Mucosa of descending colon (tissue), 3 donors: ENCODE measurements at regions not wholly inside any gene's neighbourhood (a gene's known extent, or its start where the extent isn't known, plus 50 kb on each side); places are given as distances from the start of the nearest gene placed in this dataset.

Source experiments
- ATAC-seq: fragments of 200-7000 bp; cut with Tn5 transposase; one replicate; pipeline ENCODE4 v1.9.1; 2020; ENCODE audit warnings: mild to moderate bottlenecking, moderate library complexity
- DNase-seq, 3 donors: peaks; one replicate each; pipeline ENCODE4 v3.0.0-alpha.2; 2020
- H3K36me3 ChIP-seq: fragments of 200-600 bp; one replicate; pipeline ENCODE4 v1.8.0; 2021; ENCODE audit warnings: low read depth, mild to moderate bottlenecking
- H3K4me1 ChIP-seq: fragments of 200-600 bp; one replicate; pipeline ENCODE4 v1.8.0; 2021; ENCODE audit warnings: low read depth, mild to moderate bottlenecking
- H3K4me3 ChIP-seq: fragments of 200-600 bp; one replicate; pipeline ENCODE4 v1.8.0; 2021; ENCODE audit warnings: mild to moderate bottlenecking
- H3K9me3 ChIP-seq: fragments of 200-600 bp; one replicate; pipeline ENCODE4 v1.8.0; 2021; ENCODE audit warnings: mild to moderate bottlenecking
- CTCF ChIP-seq: fragments of 200-600 bp; IDR thresholded peaks from one replicate; pipeline ENCODE4 v1.8.0; 2022; ENCODE audit warnings: antibody characterized with exemption, mild to moderate bottlenecking
- intact Hi-C, 2 donors: fragments of 100-400 bp; cut with DNase I in 1 of 2; cut with micrococcal nuclease in 1 of 2; formaldehyde crosslinking; loops; one replicate each; pipeline versions ENCODE4 v1.11.0 to v1.11.1; 2022; cut with DNase I, micrococcal nuclease
- donor health status: DM: no; HTN: no; CAD: no; lungs with moderate emphysema.
- donor health status: DM: no; HTN: no; CAD: no.
- donor health status: DM: no; HTN: yes; CAD: no.

- H3K9me3 ChIP-seq = no peaks in the 10 kb centered on the region
- no peak for ATAC-seq
- intact Hi-C loops = no loop called here
- no peaks in the 10 kb centered on the region for H3K36me3 ChIP-seq
- no peak overlapping the region for H3K4me3 ChIP-seq
- no peak for TF ChIP-seq CTCF
- DNase-seq = no peak
- no peaks in the 10 kb centered on the region for H3K4me1 ChIP-seq
These were observed 140.9 kb upstream of the ROPN1 start for GRCh38 chr3:124132813-124133212.

DNA sequence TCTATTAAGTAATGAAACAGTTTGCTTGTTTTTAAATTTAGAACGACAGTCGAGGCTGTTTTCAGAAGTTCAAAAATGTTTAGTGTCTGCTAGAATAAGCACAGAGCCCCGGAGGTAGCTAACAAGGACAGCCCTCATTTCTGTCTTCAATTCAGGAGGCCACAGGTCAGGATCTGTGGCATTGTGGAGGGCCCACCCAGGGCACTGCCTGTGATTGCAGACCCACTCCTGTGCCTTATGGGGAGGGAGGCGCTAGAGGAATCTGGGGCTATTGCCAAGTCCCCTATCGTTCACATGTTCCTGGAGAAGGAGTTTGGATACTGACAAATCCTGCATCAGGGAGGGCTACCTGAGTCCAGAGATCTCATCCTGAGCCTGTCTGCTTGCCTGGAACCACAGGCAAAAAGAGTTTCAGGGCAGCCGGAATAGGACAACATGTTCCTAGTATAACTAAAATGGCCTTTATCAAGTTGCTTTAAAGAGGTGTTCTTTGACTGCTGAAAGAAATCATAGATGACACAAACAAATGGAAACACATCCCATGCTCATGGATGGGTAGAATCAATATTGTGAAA lies 141.5 kb upstream of the ROPN1 start:
- Histone ChIP-seq H3K36me3 (no peaks in the 10 kb centered on the region), H3K4me3 (no peak overlapping the region), H3K4me1 (no peaks in the 10 kb centered on the region), H3K9me3 (no peaks in the 10 kb centered on the region)
- no peak for TF ChIP-seq CTCF
- intact Hi-C loops = no loop called here
- ATAC-seq (no peak), DNase-seq (no peak)

- Histone ChIP-seq H3K4me1 (no peaks in the 10 kb centered on the region), H3K4me3 (no peak overlapping the region), H3K36me3 (no peaks in the 10 kb centered on the region), H3K9me3 (no peaks in the 10 kb centered on the region)
- DNase-seq = no peak
- intact Hi-C loops = no loop called here
- TF ChIP-seq CTCF = no peak
- ATAC-seq = peak; percentile 21
These were observed 145.3 kb upstream of the ROPN1 start for GRCh38 chr3:124137216-124137615.

GRCh38 chr3:124138148-124138547 lies 146.2 kb upstream of the ROPN1 start:
- ATAC-seq (no peak), DNase-seq (no peak)
- intact Hi-C loops = no loop called here
- TF ChIP-seq CTCF = no peak
- Histone ChIP-seq H3K9me3 (no peaks in the 10 kb centered on the region), H3K4me3 (no peak overlapping the region), H3K36me3 (no peaks in the 10 kb centered on the region), H3K4me1 (no peaks in the 10 kb centered on the region)

GRCh38 chr3:124140746-124141145 lies 148.8 kb upstream of the ROPN1 start:
- no peak overlapping the region for H3K4me3 ChIP-seq
- ATAC-seq = no peak
- no peaks in the 10 kb centered on the region for H3K9me3 ChIP-seq
- no peak for DNase-seq
- no peak for TF ChIP-seq CTCF
- H3K36me3 ChIP-seq = no peaks in the 10 kb centered on the region
- intact Hi-C loops = no loop called here
- no peaks in the 10 kb centered on the region for H3K4me1 ChIP-seq

DNA sequence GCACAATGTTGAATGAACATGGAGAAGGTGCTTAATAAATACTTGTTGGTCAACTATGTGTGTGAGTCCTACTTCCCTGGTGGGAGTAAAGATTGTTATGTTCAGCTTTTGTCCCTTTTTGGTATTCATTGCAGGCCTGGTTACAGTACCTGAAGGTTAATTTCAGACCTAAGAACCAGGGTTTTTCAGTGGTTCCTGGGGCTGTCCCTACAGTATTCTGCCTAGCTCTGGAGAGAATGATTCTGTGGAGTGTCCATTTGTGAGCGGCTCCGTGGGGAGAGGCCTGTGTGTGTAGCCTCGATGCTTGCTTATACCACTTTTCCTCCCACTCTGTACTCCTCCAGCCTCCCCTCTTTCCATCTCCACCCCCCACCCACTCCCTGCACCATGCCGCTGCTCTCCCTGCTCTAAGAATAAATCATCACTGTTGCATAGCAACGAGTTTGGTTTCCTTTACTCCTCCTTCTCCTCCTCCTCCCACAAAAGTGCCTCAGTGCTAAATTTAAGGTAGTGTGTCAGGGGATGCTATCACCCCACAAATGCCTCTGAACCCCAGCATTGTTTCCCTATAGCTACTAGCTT lies 150.6 kb upstream of the ROPN1 start:
- no peaks in the 10 kb centered on the region for H3K4me1 ChIP-seq
- intact Hi-C loops = no loop called here
- no peak for TF ChIP-seq CTCF
- H3K9me3 ChIP-seq = no peaks in the 10 kb centered on the region
- no peak overlapping the region for H3K4me3 ChIP-seq
- DNase-seq (no peak), ATAC-seq (no peak)
- no peaks in the 10 kb centered on the region for H3K36me3 ChIP-seq
